Prostate gland (tissue), 2 donors: ENCODE measurements at regions not wholly inside any gene's neighbourhood (a gene's known extent, or its start where the extent isn't known, plus 50 kb on each side); places are given as distances from the start of the nearest gene placed in this dataset.

Source experiments
- CTCF ChIP-seq, 4 experiments: fragments of 200-600 bp in 2 of 4; fragments of 450-650 bp in 2 of 4; sonication (generic) in 2 of 4; IDR thresholded peaks; 1 replicate in 3 of 4; 2 replicates in 1 of 4; pipeline ENCODE4 v1.5.1; 2016 to 2019; ENCODE audit warnings: antibody characterized with exemption in 4 of 4, mild to moderate bottlenecking in 2 of 4, moderate library complexity in 2 of 4
- POLR2A ChIP-seq: fragments of 450-650 bp; IDR thresholded peaks from one replicate; pipeline ENCODE4 v1.6.1; 2016; ENCODE audit warnings: antibody characterized with exemption, mild to moderate bottlenecking
- POLR2AphosphoS5 ChIP-seq: sonication (generic); formaldehyde crosslinking; IDR thresholded peaks from one replicate; pipeline ENCODE4 v1.6.1; 2017; ENCODE audit warnings: antibody characterized with exemption

GRCh38 chr1:187759825-187760333 lies 931.1 kb downstream of the PLA2G4A start:
- TF ChIP-seq POLR2A (no peak), CTCF (IDR thresholded peaks at IDR 0.05) (no peak), POLR2AphosphoS5 (peak; percentile 60)
